GM12892 (cell line): ENCODE measurements at regions not wholly inside any gene's neighbourhood (a gene's known extent, or its start where the extent isn't known, plus 50 kb on each side); places are given as distances from the start of the nearest gene placed in this dataset.

Source experiments
- DNase-seq: peaks from one replicate; pipeline ENCODE4 v3.0.0; 2011; ENCODE audit not compliant: insufficient read length
- FAIRE-seq: peaks from 2 replicates; lab custom pipeline; 2011; peaks lifted over from hg19 to GRCh38; lab: Jason Lieb, UNC
- POLR2A ChIP-seq: IDR thresholded peaks from 2 replicates; pipeline ENCODE4 v1.6.1; 2011; ENCODE audit warnings: low read depth, low read length, control low read depth
- POLR2AphosphoS5 ChIP-seq: IDR thresholded peaks from 2 replicates; pipeline ENCODE4 v1.6.1; 2011; ENCODE audit warnings: low read depth, low read length, control low read depth
- TAF1 ChIP-seq: IDR thresholded peaks from 2 replicates; pipeline ENCODE4 v1.6.1; 2011; ENCODE audit warnings: low read depth, mild to moderate bottlenecking, control low read depth, low read length, borderline replicate concordance

- DNase-seq (no peak), FAIRE-seq (no peak)
- no peak for TF ChIP-seq POLR2A
Measured at GRCh38 chr3:102177075-102177755, 257.6 kb upstream of the ZPLD1 start.

- TF ChIP-seq POLR2AphosphoS5 (no peak), POLR2A (no peak), TAF1 (no peak)
- FAIRE-seq = no peak
- DNase-seq = no peak
Measured at GRCh38 chr3:102178817-102179216, 256.0 kb upstream of the ZPLD1 start.

GRCh38 chr3:102179326-102180177, 255.3 kb upstream of the ZPLD1 start:
- DNase-seq (no peak), FAIRE-seq (peak; percentile 86)
- no peak for TF ChIP-seq POLR2AphosphoS5
- no peak for TF ChIP-seq TAF1
- no peak for TF ChIP-seq POLR2A

- FAIRE-seq (peak; percentile 33), DNase-seq (no peak)
- TF ChIP-seq POLR2AphosphoS5 = no peak
- TF ChIP-seq TAF1 = no peak
- no peak for TF ChIP-seq POLR2A
Measured at GRCh38 chr3:102180280-102180931, 254.4 kb upstream of the ZPLD1 start.

GRCh38 chr3:102181175-102181920, 253.5 kb upstream of the ZPLD1 start:
- DNase-seq (no peak), FAIRE-seq (no peak)
- TF ChIP-seq POLR2A = no peak
- TF ChIP-seq TAF1 = no peak
- no peak for TF ChIP-seq POLR2AphosphoS5

GRCh38 chr3:102182162-102182561, 252.7 kb upstream of the ZPLD1 start:
- TF ChIP-seq TAF1 (no peak), POLR2AphosphoS5 (no peak), POLR2A (no peak)
- FAIRE-seq = no peak
- DNase-seq = no peak

GRCh38 chr3:102183186-102183585, 251.6 kb upstream of the ZPLD1 start:
- no peak for TF ChIP-seq TAF1
- TF ChIP-seq POLR2AphosphoS5 = no peak
- TF ChIP-seq POLR2A = no peak
- no peak for FAIRE-seq
- DNase-seq = no peak

GRCh38 chr3:102183623-102184022, 251.2 kb upstream of the ZPLD1 start:
- DNase-seq (no peak), FAIRE-seq (no peak)
- TF ChIP-seq POLR2AphosphoS5 = no peak
- TF ChIP-seq POLR2A = no peak
- no peak for TF ChIP-seq TAF1

GRCh38 chr3:102189541-102189940, 245.3 kb upstream of the ZPLD1 start:
- FAIRE-seq = no peak
- DNase-seq = no peak
- TF ChIP-seq TAF1 (no peak), POLR2AphosphoS5 (no peak), POLR2A (no peak)

- DNase-seq (no peak), FAIRE-seq (no peak)
- no peak for TF ChIP-seq POLR2AphosphoS5
- no peak for TF ChIP-seq POLR2A
- TF ChIP-seq TAF1 = no peak
Measured at GRCh38 chr3:102189956-102190723, 244.7 kb upstream of the ZPLD1 start.

GRCh38 chr3:102192575-102192974, 242.2 kb upstream of the ZPLD1 start:
- FAIRE-seq = no peak
- TF ChIP-seq POLR2A = no peak
- TF ChIP-seq POLR2AphosphoS5 = no peak
- TF ChIP-seq TAF1 = no peak

More at GRCh38 chr3:102192575-102192974, 242.2 kb upstream of the ZPLD1 start:
- DNase-seq = no peak
